ENCODE measurements at regions not wholly inside any gene's neighbourhood (a gene's known extent, or its start where the extent isn't known, plus 50 kb on each side); places are given as distances from the start of the nearest gene placed in this dataset.

DNA sequence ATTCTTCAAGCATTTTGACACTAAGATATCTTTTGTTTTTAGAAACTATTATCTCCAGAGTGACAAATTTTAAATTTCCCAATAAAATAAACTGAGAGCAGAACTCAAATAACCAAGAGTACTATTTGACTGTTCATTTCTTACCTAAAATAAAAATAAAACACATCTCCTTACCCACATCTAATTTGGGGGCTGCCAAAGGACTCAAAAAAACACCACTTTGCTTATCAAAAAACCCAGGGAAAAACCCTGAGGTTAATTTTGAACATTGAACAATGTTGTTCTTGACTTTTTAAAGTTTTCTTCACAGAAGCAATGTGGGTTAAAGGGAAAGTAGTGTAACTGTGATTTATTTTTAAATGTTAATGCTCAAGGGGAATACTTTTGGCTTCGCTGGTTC lies 243.0 kb upstream of the HHIP start:
- TF ChIP-seq ZFP30 (CRISPR knock-in tag; IDR thresholded peaks at IDR 0.05) (no peak), CSDC2 (CRISPR knock-in tag; IDR thresholded peaks at IDR 0.05) (no peak), ZFP3 (CRISPR knock-in tag; IDR thresholded peaks at IDR 0.05) (no peak), PPARA (CRISPR knock-in tag; IDR thresholded peaks at IDR 0.05; ENCODE audit: borderline replicate concordance) (no peak), ARNTL (CRISPR knock-in tag; IDR thresholded peaks at IDR 0.05; ENCODE audit: borderline replicate concordance, low read depth) (no peak)
- TF ChIP-seq, protein P1, sequence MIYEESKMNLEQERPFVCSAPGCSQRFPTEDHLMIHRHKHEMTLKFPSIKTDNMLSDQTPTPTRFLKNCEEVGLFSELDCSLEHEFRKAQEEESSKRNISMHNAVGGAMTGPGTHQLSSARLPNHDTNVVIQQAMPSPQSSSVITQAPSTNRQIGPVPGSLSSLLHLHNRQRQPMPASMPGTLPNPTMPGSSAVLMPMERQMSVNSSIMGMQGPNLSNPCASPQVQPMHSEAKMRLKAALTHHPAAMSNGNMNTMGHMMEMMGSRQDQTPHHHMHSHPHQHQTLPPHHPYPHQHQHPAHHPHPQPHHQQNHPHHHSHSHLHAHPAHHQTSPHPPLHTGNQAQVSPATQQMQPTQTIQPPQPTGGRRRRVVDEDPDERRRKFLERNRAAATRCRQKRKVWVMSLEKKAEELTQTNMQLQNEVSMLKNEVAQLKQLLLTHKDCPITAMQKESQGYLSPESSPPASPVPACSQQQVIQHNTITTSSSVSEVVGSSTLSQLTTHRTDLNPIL (CRISPR knock-in tag; IDR thresholded peaks at IDR 0.05; ENCODE audit: low read depth): no peak
- TF ChIP-seq, protein P2, sequence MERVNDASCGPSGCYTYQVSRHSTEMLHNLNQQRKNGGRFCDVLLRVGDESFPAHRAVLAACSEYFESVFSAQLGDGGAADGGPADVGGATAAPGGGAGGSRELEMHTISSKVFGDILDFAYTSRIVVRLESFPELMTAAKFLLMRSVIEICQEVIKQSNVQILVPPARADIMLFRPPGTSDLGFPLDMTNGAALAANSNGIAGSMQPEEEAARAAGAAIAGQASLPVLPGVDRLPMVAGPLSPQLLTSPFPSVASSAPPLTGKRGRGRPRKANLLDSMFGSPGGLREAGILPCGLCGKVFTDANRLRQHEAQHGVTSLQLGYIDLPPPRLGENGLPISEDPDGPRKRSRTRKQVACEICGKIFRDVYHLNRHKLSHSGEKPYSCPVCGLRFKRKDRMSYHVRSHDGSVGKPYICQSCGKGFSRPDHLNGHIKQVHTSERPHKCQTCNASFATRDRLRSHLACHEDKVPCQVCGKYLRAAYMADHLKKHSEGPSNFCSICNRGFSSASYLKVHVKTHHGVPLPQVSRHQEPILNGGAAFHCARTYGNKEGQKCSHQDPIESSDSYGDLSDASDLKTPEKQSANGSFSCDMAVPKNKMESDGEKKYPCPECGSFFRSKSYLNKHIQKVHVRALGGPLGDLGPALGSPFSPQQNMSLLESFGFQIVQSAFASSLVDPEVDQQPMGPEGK (CRISPR knock-in tag; IDR thresholded peaks at IDR 0.05; ENCODE audit: borderline replicate concordance): no peak
